Globus pallidus (tissue), 1 donor: ENCODE measurements at regions not wholly inside any gene's neighbourhood (a gene's known extent, or its start where the extent isn't known, plus 50 kb on each side); places are given as distances from the start of the nearest gene placed in this dataset.
A peak's percentile ranks its signal among the peaks of the same experiment; 100 is the strongest.

Experiments
- DNase-seq: peaks from one replicate; pipeline ENCODE4 v3.0.0-alpha.2; 2015; ENCODE audit warnings: low spot score

DNA sequence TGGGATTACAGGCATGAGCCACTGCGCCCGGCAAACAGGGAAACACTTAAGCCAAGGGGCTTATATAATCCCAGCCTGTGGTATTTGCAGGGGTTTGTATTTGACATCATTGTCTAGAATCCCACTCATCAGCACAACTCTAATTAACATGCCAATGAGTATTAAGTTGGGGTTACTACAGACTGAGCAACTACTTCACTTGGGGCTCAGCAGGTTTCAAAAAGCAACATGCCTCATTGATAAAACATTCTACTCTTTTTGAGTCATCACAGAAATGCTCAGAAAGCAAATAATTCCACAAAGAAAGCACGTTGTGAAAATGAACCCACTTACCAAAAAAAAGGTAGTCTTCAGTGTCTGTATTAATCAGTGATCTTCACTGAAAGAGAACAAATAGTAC, 236.9 kb upstream of the CELF2 start:
- no peak for DNase-seq

DNA sequence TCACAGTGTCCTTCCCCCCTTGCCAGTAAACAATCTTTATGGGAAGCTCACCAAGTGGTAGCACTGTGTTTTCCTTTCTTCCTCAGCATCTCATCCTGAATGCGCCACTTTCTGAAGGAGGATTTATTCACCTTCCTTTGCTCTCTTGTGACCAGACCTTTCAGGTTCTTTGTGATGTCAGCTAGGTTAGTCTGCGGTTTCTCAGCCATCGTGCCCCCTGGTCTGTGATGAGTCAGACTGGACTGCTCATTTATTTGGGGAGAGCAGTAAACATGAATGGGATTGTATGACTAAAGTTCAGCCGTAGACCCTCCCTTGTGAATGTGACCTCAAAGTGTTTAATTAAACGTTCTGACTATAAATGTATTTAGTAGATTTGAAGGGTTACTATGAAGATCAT, 235.1 kb upstream of the CELF2 start:
- no peak for DNase-seq

DNA sequence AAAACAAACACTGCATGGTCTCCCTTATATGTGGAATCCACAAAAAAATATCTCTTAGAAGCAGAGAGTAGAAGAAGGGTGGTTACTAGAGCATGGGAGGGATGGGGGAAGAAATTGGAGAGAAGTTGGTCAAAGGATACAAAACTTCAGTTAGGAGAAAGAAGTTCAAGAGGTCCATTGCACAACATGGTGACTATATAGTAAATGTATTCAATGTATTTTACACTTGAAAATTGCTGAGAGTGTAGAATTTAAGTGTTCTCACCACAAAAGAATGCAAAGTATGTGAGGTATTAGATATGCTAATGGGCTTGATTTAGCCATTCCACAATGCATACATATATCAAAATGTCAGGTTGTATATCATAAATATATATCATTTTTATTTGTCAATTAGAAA, 232.0 kb upstream of the CELF2 start:
- DNase-seq, result no peak

DNA sequence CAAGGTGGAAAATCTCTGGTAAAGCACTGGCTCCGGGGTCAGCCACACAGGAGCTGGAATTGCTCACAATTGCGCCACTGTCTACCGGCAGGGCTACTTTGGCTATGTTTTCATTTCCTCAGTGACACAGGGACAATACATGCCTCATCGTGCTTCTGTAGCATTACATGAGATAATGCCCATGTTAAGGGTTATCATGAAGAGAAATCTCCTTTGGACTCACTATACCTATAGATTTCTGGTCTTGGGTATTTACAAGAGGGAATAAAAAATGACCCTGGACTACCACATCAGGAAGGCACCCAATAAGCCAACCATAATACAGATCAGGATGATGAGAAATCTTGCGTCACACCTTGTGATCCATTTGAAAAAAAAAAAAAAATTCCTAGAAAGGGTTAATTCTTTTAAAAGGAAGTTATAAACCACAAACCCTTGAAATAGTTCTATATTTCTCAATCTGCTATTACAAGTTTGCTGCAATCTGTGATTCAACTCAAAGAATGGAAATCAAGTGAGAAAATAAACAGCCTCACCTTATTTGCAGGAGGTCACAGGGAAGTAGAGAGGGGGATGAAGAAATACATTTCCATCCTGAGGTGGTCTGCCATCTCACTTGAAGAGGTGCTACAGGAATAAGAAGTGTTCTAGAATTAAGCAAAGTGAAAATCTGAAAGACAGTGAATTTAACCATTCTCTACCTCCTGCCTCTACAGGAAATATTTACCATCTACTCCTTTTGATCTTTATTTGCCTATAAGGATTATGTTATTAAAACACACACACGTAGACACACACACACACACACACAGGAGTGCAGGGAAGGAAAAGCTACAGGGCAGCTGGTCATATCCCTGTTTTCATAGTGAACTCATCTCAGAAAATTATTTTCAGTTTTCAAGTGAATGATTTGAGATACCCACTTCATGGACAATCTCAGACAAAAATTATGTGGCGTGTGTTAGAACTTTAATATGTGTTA, 231.3 kb upstream of the CELF2 start:
- no peak for DNase-seq

DNA sequence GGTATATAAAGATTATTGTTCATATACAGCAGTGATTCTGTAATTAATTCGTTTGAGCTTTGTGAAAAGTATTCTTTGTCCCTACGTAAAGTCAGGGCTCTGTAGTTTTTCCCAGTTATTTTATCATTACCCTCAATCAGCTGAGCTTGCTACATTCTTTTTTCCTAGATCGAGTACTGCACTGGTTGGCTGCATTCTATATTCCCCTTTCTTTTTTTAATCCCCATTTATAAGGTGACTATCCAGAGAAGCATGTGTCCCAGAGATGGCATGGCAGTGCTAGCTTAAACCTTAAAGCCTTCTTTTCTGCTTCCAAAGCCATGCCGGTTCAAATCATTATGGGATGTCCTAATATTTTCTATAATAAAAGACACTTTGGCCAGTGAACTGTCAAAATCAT, 230.1 kb upstream of the CELF2 start:
- DNase-seq, result no peak

DNA sequence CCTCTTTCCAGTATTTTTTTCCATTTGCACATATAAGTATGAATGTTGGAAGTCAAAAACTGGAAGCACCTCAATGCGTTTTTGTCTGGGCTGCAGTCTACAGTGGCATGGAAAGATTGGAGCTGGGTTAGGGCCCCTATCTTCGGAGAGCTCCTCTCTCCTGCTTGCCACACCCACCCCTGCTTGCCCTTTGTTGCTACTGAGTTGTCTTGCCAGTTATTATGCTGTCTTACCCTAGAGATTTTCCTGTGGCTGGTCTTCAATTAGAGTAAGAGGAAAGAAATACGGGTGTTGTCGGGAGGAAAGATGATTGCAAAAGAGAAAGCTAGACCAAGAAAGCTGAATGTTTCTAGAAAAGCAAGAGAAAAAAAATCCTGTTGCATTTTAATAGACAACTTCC, 228.9 kb upstream of the CELF2 start:
- no peak for DNase-seq

DNA sequence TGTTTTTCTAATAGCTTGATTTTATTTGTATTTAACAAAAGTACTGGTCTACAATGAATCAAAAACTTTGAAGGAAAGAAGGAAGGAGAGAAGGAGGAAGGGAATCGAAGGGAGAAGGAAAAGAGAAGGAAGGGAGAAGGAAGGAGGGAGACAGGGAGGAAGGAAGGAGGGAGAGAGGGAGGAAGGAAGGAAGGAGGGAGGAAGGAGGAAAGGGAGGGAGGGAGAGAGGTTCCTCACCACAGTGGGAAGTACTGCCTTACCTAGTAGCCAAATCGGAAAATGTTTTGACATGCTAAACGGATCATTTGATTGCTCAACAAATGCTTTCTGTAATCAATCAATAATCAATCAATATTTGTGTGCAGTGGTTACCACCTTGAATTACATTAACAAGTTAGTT, 225.8 kb upstream of the CELF2 start:
- DNase-seq, result no peak

DNA sequence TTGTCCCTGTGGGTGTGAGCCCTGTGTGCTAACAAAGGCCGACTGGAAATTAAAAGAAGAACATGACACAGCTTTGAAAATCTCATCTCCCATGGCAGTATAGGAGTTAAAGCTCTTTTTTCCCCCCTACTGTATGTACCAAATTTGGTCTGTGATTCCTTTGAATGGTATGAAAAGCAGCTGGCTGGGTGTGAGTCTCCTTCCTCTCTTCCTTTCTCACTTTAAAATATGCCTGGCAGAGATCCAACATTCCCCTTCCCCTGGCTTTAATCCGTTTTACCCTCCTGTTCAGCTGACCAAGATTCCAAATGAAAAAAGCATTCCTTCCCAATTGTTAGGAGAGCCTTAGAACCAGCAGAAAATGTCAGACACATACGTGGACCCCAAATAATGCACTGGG, 225.0 kb upstream of the CELF2 start:
- no peak for DNase-seq

DNA sequence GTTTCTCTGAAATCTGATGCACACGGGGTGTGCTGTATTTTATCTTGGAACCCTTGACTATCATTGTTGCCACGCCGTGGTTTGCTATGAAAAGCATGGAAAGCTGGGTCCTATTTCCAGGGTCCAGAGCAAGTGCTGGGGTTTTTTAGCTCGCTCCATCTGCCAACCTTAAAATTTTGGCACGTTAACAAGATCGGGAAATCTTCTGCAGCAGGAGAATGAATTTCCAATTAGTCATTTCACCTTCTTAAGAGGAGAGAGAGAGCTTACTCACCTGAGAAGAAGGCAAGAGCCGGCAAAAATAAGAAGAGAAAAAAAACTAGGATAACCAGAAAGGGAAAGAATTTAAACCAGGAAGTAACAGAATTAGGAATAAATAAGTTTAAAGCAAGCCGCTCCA, 223.6 kb upstream of the CELF2 start:
- DNase-seq, result no peak

DNA sequence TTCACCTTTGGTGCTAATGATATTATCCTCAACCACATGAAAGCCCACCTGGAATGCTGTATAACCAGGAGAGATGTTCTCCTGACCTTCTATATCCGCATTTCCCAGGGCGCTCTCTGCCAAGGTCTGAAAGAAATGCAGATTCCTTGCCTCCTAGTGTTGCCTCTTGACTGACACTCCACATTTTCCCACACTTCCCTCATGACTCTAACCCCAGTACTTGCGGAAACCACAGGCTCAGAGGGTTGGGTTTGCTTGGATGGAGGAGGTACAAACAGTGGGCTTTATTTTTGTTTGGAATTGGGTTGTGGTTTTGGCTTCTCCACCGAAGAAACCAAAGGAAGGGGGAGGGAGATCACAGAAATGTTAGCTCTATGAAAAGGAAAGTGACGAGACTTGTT, 222.9 kb upstream of the CELF2 start:
- no peak for DNase-seq

DNA sequence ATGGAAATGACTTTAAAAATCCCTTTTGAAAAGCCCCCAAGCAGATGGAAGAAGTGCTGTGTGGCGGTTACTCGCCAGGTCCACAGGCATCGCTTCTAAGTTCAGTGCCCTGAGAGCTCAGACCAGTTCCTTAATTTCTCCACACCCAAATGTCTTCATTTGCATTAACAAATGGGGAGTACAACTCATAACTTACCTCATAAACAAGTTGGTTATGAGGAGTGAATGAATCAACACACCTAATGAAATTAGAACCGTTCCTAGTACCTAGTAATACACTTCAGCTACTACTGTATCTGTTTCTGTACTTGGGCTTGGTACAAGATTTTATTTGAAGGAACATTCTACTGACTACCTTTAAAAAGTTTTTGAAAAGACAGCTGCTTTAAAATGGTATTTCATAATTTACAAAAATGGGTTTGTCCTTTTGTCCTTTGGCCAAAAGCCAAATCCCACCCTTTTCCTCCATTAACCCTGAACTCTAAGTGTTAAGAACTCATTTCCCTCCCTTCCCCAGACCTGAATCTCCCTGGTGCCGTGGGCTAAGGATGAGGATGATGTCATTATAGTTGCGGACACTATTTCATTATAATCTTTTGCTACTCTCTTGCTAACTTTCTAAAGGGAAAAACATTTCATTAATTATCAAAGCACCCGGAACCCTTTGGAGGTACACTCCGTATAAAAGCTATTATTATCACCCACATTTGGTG, 221.5 kb upstream of the CELF2 start:
- no peak for DNase-seq

DNA sequence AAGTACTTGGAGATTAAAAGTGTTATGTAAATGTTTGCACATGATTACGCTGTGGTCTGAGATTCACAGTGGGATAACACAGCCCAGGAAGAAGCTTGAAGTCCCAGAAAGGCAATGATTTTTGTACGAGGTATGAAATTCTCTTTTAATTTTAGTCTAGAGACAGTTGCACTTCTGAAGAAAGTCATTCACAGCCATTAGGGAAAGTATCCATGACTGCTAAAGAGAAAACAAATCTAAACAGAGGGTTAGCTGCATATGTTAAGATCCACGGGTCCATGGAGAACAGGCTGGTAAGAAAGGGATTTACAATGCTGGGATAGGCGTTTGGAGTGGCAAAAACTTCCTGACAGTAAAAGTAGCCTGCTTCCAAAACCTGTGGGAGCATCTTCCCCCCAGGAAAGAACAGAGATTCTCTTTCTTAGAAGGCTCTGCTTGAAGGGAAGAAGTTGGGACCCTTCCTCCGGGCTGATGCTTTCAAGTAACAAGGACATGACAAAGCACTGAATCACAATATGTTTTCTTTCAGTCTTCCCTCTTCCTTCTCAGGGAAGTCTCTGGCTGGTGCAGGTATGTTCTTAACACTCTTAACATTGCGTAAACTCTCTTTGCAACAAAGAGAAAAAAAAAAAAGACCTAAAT, 220.8 kb upstream of the CELF2 start:
- no peak for DNase-seq

DNA sequence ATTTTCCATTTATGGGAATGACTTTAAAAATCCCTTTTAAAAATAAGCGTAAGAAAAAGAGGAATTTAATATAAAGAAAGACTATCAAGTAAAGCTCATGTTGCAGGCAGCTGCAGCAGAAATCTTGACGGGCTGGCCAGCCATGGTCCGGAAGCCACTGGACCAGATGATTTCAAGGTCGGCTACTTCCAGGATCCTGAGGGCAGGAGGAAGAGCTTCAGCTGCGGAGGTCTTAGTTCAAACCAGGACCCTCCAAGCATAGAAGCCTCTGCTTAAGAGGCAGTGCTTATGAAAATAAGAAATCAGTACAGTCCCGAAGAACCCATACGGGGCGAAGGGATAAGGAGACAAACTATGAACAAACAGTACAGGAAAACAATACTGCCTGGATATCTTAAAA, 220.2 kb upstream of the CELF2 start:
- no peak for DNase-seq

DNA sequence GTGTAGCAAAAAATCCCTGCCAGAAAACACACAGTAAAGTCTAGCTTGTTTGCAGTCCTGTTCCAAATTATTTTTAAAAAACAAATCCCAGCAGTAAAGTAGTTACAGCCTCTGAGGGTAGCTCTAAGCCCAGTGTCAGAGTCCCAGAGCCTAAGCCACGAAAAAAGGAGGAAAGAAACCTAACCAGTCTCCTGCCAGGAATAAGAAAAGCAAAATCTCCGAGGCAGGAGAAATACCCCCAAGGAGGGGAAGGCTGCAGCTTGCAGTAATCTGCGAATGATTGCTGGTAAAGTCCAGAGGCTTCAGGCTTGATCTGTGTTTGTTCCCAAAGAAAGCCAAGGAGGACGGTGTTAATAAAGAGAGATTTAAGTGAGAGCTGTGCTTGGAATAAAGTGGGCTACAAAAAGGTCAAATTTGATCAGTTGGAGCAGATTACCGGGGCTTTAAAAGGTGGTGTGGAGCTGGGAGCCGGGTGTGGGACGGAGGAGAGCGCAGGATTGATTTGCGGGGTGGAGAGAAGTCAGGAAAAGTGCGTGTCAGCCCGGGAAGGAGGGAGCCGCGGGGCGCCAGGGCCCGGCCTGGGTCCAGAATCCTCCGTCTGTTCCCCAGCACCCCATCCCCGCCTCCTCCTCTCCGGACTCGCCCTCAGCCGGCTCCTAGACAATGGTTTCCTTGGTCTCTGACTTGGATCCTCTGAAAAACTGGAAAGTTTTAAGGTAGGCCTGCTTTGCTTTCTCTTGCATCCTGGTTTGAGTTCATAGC, 219.4 kb upstream of the CELF2 start:
- DNase-seq, result peak; percentile 2

DNA sequence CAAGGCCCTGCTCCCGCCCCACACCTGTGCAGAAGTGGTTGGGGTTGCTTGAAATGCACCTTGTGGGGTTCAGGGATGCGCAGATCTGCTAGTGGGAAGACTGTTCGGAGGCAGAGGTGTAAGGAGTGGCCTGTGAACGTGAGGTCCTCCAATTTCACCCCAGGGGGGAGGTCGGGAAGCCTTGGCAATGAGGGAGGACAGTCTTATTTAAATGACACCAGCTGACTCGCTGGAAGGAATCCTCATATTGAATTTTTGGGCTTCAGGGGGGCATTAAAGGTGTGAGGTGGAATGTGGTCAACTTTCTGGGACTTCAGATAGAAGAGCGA, 218.8 kb upstream of the CELF2 start:
- no peak for DNase-seq

DNA sequence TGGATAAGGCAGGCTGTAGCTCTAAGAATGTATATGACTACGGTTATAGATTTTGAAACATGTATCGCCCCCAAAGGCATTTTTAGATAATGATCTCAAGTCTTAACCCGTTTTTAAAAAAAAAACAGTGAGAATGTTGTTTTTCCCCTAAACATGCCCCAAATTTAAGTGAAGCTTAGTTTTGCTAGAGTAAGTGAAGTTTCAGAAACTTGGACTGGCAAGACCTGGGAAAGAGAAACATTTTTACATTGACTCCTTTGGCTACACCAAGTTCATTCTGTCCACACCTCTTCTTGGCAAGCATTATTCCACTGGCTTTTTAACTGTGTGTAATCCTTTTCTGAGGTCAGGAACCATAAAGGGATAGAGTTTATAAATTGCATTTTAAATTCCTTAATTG, 216.7 kb upstream of the CELF2 start:
- no peak for DNase-seq

DNA sequence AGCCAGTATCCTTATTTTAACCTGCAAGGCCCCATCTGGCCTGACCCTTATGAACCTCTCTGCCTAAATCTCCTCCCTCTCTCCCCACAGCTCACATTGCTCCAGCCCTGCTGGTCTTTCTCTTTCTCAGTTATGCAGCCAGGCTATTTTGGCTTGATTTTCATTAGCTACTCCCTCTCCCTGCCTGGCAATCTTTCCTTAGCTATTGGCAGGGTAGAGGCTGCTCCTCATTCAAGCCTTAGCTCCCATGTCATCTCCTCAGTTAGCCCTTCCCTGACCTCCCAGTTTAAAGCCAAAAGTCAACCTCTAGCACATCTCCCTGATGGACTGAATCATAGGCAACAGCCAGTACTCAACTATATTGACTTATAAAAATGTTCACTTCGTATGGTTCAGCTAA, 214.4 kb upstream of the CELF2 start:
- DNase-seq, result peak; percentile 18

DNA sequence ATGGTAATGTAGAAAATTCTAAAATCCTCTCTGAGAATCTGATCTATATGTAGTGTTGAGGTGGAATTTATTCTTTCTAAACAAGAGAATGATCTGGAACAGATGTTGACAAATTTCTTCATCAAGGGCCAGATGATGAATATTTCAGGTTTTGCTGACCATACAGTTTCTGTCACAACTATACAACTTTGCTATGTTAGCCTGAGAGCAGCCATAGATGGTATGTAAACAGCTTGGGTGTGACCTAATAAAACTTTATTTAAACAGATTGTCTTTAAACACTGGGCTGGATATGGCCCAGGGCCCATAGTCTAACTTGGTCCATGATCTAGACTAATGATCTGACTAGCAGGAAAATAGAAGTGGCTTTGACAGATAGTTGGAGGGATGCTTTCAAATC, 213.6 kb upstream of the CELF2 start:
- DNase-seq, result no peak

DNA sequence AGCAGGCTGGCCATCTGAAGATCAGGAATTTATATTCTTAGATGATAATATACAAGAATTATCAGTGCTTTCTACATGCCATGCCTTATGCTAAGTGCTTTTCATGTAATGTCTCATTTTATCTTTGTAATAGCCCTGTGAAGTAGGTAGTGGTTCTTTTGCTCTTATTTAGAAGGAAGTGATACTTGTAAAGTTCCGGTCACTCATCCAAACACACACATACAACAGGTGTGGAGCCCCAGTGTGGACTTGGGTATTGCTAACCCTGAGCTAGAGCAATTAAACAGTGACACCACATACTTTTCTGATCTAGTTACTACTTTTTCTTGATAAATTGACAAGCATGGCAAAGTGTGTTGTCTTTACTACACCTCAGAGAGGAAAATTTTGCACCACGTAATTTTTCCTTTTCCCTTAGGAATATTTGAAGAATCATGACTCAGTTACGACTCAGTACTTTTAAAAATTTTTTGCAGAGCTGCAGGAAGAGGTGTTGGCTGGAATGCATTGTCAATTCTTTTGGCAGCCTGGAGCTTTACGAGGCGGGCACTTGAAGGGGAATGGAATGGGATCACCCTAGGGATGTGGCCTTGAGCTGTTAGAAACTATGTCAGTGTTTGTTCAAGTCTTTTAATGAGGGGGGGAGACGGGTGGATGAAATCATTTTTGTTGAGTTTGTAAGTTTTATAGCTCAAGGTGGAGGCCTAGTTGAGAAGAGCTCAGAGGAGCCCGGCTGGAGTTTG, 212.5 kb upstream of the CELF2 start:
- DNase-seq, result no peak

DNA sequence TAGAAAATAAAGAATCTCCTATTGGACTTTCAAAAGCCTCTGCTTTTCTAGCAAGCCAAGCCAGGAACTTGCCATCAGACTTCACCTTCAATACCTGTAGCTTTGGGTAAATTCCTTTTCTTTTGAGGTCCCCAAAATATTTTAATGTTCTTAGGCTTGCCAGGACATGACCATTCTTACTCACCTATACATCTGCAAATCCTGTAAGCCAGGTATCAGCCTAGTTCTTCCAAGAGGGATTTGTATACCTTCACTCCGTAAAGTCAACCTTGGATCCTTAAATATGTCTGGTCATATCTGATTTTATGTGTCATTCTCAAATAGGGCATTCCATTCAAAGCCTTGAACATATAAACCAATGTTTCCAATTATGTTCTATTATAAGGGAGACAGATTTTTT, 210.6 kb upstream of the CELF2 start:
- no peak for DNase-seq

DNA sequence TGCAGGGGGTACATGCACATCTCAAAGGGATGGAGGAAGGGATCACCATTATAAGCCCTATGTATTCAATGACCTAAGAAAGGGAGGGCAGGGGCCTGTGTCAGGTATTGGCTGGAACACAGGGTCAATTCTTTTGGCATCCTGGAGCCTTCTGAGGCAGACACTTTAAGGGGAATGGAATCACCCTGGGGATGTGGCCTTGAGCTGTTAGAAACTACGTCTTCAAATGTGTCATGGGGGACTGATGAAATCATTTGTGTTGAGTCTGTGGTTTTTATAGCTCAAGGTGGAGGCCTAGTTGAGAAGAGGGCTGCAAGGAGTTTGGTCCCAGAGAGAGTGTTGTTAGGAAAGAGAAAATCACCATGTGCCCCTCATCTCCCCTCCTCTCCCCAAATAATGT, 206.1 kb upstream of the CELF2 start:
- no peak for DNase-seq

DNA sequence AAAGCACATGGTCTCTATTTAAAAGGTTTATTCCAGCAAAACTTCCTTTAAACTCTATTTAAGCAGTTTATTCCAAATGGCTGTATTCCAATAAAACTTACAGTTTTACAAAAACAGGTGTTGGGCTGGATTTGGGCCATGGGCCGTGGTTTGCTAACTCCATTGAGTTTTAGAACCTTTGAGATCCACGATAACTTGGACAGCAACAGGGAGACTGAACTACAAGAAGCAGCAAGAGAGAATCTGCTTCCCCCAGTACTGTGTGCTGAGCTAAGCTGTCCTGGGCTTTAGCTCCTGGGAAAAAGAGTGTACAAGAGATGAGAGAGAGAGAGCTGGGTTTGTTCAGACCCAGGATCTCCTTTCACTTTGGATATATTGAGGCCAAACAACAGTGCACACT, 204.0 kb upstream of the CELF2 start:
- DNase-seq, result no peak
